Esophagus muscularis mucosa (tissue), 4 donors: ENCODE measurements at regions not wholly inside any gene's neighbourhood (a gene's known extent, or its start where the extent isn't known, plus 50 kb on each side); places are given as distances from the start of the nearest gene placed in this dataset.

Experiments used
- DNase-seq: peaks from one replicate; pipeline ENCODE4 v3.0.0-alpha.2; 2017; ENCODE audit errors: extremely low spot score
- H3K27ac ChIP-seq, 4 donors: fragments of 200-600 bp; sonication (generic); replicated peaks in 1 of 4; 1 replicate in 3 of 4; 2 replicates in 1 of 4; pipeline ENCODE4 v1.5.1; 2016 to 2019; ENCODE audit warnings: mild to moderate bottlenecking in 1 of 4
- H3K27me3 ChIP-seq, 4 donors: fragments of 200-600 bp; sonication (generic); one replicate each; pipeline versions ENCODE4 v1.5.1 to v1.6.0; 2016 to 2019
- H3K36me3 ChIP-seq, 4 donors: fragments of 200-600 bp; sonication (generic); one replicate each; pipeline ENCODE4 v1.5.1; 2016 to 2019
- H3K4me1 ChIP-seq, 4 donors: fragments of 200-600 bp; sonication (generic); one replicate each; pipeline ENCODE4 v1.5.1; 2016 to 2019
- H3K4me3 ChIP-seq, 4 donors: fragments of 200-600 bp; sonication (generic); 1 replicate in 2 of 4; 2 replicates in 2 of 4; pipeline ENCODE4 v1.5.1; 2016 to 2019; ENCODE audit warnings: mild to moderate bottlenecking in 4 of 4, moderate library complexity in 1 of 4
- H3K9me3 ChIP-seq, 4 donors: fragments of 200-600 bp; sonication (generic); 1 replicate in 3 of 4; 2 replicates in 1 of 4; pipeline ENCODE4 v1.5.1; 2016 to 2019
- CTCF ChIP-seq, 3 experiments: fragments of 200-600 bp in 2 of 3; fragments of 450-650 bp in 1 of 3; sonication (generic) in 2 of 3; IDR thresholded peaks; one replicate each; pipeline ENCODE4 v1.5.1; 2017 to 2019; ENCODE audit warnings: antibody characterized with exemption in 3 of 3, mild to moderate bottlenecking in 2 of 3, moderate library complexity in 1 of 3
- EP300 ChIP-seq: sonication (generic); formaldehyde crosslinking; IDR thresholded peaks from one replicate; pipeline ENCODE4 v1.6.1; 2017; ENCODE audit warnings: antibody characterized with exemption
- POLR2A ChIP-seq: fragments of 450-650 bp; IDR thresholded peaks from one replicate; pipeline ENCODE4 v1.6.1; 2017; ENCODE audit warnings: antibody characterized with exemption, moderate library complexity, mild to moderate bottlenecking, low read depth
- POLR2AphosphoS5 ChIP-seq, 2 donors: sonication (generic); formaldehyde crosslinking; IDR thresholded peaks; one replicate each; pipeline ENCODE4 v1.6.1; 2017; ENCODE audit warnings: antibody characterized with exemption in 2 of 2
- WGBS: methylation state at CpG from one replicate; pipeline ENCODE4 v1.1.5; 2018; 5-methylcytosine and 5-hydroxymethylcytosine counted together
- intact Hi-C: fragments of 100-400 bp; cut with DNase I; formaldehyde crosslinking; loops from one replicate; pipeline ENCODE4 v1.15.1; 2023

DNA sequence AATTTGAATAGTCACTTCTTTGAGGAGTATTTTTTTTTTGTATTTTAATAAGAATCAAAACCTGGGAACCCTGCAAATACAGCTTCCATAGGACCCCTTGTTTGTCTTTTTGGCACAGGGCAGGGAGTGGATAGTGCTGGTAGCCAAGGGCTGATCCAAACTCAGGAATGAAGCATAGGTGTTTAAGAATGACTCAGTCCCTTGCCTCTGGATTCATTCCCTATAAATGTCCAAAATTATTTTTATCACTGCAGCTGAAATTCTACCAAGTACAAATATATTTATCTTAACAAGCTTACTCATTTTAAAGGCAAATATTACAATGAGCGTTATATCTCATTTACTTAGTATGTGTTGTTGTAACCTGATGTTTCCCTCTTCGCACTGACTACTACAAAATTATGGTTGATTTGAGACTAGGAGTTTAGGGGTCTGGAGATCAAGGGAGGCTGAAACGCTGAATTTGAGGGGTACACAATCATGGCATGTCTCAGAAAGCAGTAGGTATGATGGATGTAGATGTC, 278.6 kb upstream of the LYPLAL1 start:
- Histone ChIP-seq H3K36me3 (no peaks in the 10 kb centered on the region), H3K27me3 (no peaks in the 10 kb centered on the region), H3K4me1 (peaks cover 0 to 27% (median 14%) of the 10 kb centered on the region in 4 donors), H3K4me3 (no peak overlapping the region), H3K27ac (no peak overlapping the region), H3K9me3 (no peaks in the 10 kb centered on the region)
- no peak for DNase-seq
- WGBS = 76% methylated on average over 3 of the region's 3 CpGs
- TF ChIP-seq EP300 (no peak), CTCF (IDR thresholded peaks at IDR 0.05) (no peak), POLR2A (no peak), POLR2AphosphoS5 (IDR thresholded peaks at IDR 0.05) (no peak)
- intact Hi-C loops = no loop called here

DNA sequence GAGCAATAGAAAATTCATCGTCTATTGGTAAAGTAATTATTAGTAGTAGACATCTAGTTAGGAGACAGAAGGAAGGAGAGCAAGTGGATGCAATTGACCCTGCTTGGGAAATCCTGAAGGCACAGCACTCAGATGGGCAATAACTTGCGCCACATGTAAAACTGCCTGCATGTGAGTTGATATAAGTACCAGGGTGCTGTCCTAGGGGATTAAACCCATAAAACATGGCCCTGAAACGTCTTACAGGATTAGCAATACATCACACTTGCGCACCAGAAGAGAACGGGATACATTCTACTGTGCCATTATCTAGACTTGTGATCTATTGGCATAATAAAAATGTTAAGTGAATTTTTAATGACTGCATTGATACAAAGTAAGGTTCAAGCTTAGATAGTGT, 277.5 kb upstream of the LYPLAL1 start:
- no peak overlapping the region for H3K4me3 ChIP-seq
- 97% methylated on average over 5 of the region's 5 CpGs for WGBS
- no peaks in the 10 kb centered on the region for H3K27me3 ChIP-seq
- H3K27ac ChIP-seq = no peak overlapping the region
- no peaks in the 10 kb centered on the region for H3K36me3 ChIP-seq
- DNase-seq = no peak
- H3K9me3 ChIP-seq = no peaks in the 10 kb centered on the region
- TF ChIP-seq POLR2AphosphoS5 (IDR thresholded peaks at IDR 0.05) (no peak), EP300 (no peak), CTCF (IDR thresholded peaks at IDR 0.05) (no peak), POLR2A (no peak)
- peaks cover 0 to 24% (median 14%) of the 10 kb centered on the region in 4 donors for H3K4me1 ChIP-seq
- intact Hi-C loops = no loop called here

DNA sequence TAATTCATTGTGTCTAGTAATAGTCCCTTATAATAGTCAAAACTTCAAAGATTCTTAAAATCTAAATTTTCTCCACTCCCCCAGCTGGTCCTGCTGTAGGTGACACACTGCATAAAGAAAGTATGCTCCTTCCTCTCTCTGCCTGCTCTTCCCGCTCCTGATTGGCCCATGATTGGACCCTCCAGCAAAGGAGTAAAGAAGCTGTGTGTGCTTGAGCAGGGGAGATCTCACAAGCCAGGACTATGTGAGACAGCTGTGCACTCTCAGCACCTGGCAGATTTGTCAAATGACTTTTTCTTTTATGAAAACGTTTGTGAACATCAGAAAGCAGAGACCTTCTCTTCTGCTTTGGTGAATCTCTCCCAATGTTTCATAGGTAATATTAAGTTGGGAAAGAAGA, 274.8 kb upstream of the LYPLAL1 start:
- no peak for TF ChIP-seq POLR2A
- TF ChIP-seq CTCF (IDR thresholded peaks at IDR 0.05) = no peak
- TF ChIP-seq POLR2AphosphoS5 (IDR thresholded peaks at IDR 0.05) = no peak
- TF ChIP-seq EP300 = no peak
- Histone ChIP-seq H3K27me3 (no peaks in the 10 kb centered on the region), H3K4me3 (no peak overlapping the region), H3K9me3 (no peaks in the 10 kb centered on the region), H3K27ac (no peak overlapping the region), H3K4me1 (peaks cover 0 to 12% (median 5%) of the 10 kb centered on the region in 4 donors), H3K36me3 (no peaks in the 10 kb centered on the region)
- intact Hi-C loops = no loop called here
- WGBS = 59% methylated on average over 2 of the region's 2 CpGs
- no peak for DNase-seq

DNA sequence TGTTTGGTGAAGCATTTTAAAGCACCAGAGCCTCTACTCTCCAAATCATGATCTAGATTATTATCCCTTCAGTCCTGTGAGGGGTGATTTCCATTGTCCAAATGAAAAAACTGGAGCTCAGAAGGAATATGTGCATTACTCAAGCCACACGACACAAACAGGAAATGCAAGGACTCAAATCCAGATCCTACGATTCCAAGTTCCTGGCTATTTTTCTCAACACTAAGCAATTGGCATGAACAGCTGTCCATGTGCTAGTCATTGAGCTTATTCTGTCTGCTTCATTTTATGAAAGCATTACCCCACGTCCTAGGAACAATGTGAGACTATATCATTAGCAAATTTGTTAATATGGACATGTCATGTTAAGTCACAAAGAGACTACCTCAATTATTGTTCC, 273.1 kb upstream of the LYPLAL1 start:
- Histone ChIP-seq H3K9me3 (no peaks in the 10 kb centered on the region), H3K36me3 (no peaks in the 10 kb centered on the region), H3K4me1 (peaks cover 0 to 2% (median under 1%) of the 10 kb centered on the region in 4 donors), H3K27ac (no peak overlapping the region), H3K4me3 (no peak overlapping the region), H3K27me3 (no peaks in the 10 kb centered on the region)
- 67% methylated on average over 3 of the region's 3 CpGs for WGBS
- intact Hi-C loops = no loop called here
- TF ChIP-seq POLR2A = no peak
- no peak for TF ChIP-seq CTCF (IDR thresholded peaks at IDR 0.05)
- no peak for TF ChIP-seq EP300
- TF ChIP-seq POLR2AphosphoS5 (IDR thresholded peaks at IDR 0.05) = no peak
- DNase-seq = no peak

- no peaks in the 10 kb centered on the region for H3K4me1 ChIP-seq
- no peak overlapping the region for H3K27ac ChIP-seq
- no peak overlapping the region for H3K4me3 ChIP-seq
- no peaks in the 10 kb centered on the region for H3K36me3 ChIP-seq
- no peaks in the 10 kb centered on the region for H3K9me3 ChIP-seq
- intact Hi-C loops = no loop called here
- DNase-seq = no peak
- no peaks in the 10 kb centered on the region for H3K27me3 ChIP-seq
- WGBS = 71% methylated on average over 1 of the region's 1 CpG
- no peak for TF ChIP-seq POLR2AphosphoS5 (IDR thresholded peaks at IDR 0.05)
- no peak for TF ChIP-seq POLR2A
- TF ChIP-seq EP300 = no peak
- no peak for TF ChIP-seq CTCF (IDR thresholded peaks at IDR 0.05)
Observed at GRCh38 chr1:218904416-218904815, 269.3 kb upstream of the LYPLAL1 start.
